Suprapubic skin (tissue), 4 donors: ENCODE measurements at regions not wholly inside any gene's neighbourhood (a gene's known extent, or its start where the extent isn't known, plus 50 kb on each side); places are given as distances from the start of the nearest gene placed in this dataset.

Experiments used
- CTCF ChIP-seq, 2 donors: fragments of 200-600 bp in 1 of 2; fragments of 450-650 bp in 1 of 2; sonication (generic) in 1 of 2; IDR thresholded peaks; one replicate each; pipeline ENCODE4 v1.5.1; 2016 to 2019; ENCODE audit warnings: antibody characterized with exemption in 2 of 2, mild to moderate bottlenecking in 1 of 2, moderate library complexity in 1 of 2
- EP300 ChIP-seq: sonication (generic); formaldehyde crosslinking; IDR thresholded peaks from one replicate; pipeline ENCODE4 v1.6.1; 2017; ENCODE audit warnings: antibody characterized with exemption
- POLR2A ChIP-seq, 2 donors: fragments of 450-650 bp; IDR thresholded peaks; one replicate each; pipeline ENCODE4 v1.6.1; 2017; ENCODE audit warnings: antibody characterized with exemption in 2 of 2, mild to moderate bottlenecking in 2 of 2, moderate library complexity in 2 of 2
- POLR2AphosphoS5 ChIP-seq, 3 donors: sonication (generic); formaldehyde crosslinking; IDR thresholded peaks; one replicate each; pipeline ENCODE4 v1.6.1; 2017; ENCODE audit warnings: antibody characterized with exemption in 3 of 3

DNA sequence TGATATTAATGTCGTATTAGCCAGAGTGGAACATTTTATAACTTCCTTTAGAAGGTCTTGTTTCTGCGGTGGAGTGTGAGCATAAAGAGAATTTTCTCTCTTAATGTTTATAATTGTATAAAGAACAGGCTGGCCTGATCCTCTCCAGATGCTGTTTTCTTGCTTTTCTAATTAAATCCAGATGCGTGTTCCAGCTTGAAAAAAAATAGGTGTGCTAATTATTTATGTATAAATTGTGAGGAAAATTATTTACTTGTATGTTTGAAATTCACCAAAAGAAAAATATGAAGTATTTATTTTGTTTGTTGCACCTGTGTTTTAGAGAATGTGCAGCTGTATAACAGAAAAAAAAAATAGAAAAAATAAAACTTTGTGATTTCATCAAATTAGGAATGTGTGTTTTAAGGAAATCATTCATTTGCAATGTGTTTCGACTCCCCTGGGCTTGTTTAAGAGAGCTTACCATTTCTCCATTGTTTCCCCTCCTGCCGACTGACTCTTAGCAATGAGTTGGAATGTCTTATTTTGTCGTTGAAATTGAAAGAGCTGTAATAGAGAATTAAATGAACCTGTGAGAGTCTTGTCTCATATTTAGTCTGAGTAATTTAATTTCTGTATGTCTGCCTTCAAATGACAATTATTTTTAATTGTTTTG, 220.1 kb upstream of the NXPH2 start:
- TF ChIP-seq CTCF (IDR thresholded peaks at IDR 0.05) (no peak), POLR2A (IDR thresholded peaks at IDR 0.05) (no peak), EP300 (no peak), POLR2AphosphoS5 (IDR thresholded peaks at IDR 0.05) (no peak)
